Vagina (tissue), 2 donors: ENCODE measurements at regions not wholly inside any gene's neighbourhood (a gene's known extent, or its start where the extent isn't known, plus 50 kb on each side); places are given as distances from the start of the nearest gene placed in this dataset.

Experiments used
- DNase-seq, 2 donors: peaks; one replicate each; pipeline ENCODE4 v3.0.0-alpha.2; 2017; ENCODE audit errors: extremely low spot score in 2 of 2
- H3K27ac ChIP-seq: fragments of 200-600 bp; sonication (generic); one replicate; pipeline ENCODE4 v1.5.1; 2019
- H3K27me3 ChIP-seq: fragments of 200-600 bp; sonication (generic); one replicate; pipeline ENCODE4 v1.5.1; 2019
- H3K36me3 ChIP-seq, 2 donors: fragments of 200-600 bp; sonication (generic); one replicate each; pipeline ENCODE4 v1.5.1; 2017 to 2019
- H3K4me1 ChIP-seq: fragments of 200-600 bp; sonication (generic); one replicate; pipeline ENCODE4 v1.5.1; 2019
- H3K4me3 ChIP-seq, 2 donors: fragments of 200-600 bp; sonication (generic); 1 replicate in 1 of 2; 2 replicates in 1 of 2; pipeline ENCODE4 v1.5.1; 2016 to 2019
- H3K9me3 ChIP-seq: fragments of 200-600 bp; sonication (generic); one replicate; pipeline ENCODE4 v1.5.1; 2019
- POLR2A ChIP-seq, 2 donors: fragments of 450-650 bp; IDR thresholded peaks; one replicate each; pipeline ENCODE4 v1.6.1; 2017; ENCODE audit warnings: antibody characterized with exemption in 2 of 2, mild to moderate bottlenecking in 2 of 2, moderate library complexity in 2 of 2
- POLR2AphosphoS5 ChIP-seq, 2 donors: sonication (generic); formaldehyde crosslinking; IDR thresholded peaks; one replicate each; pipeline ENCODE4 v1.9.0; 2017; ENCODE audit warnings: antibody characterized with exemption in 2 of 2, mild to moderate bottlenecking in 2 of 2, low read depth in 1 of 2; ENCODE audit not compliant: insufficient read depth in 1 of 2
- intact Hi-C: fragments of 100-400 bp; cut with DNase I; formaldehyde crosslinking; loops from one replicate; pipeline ENCODE4 v1.15.1; 2023
- TF ChIP-seq, protein P1 (sequence below), 3 experiments: fragments of 450-650 bp in 2 of 3; fragments of 200-600 bp in 1 of 3; sonication (generic) in 1 of 3; IDR thresholded peaks; one replicate each; pipeline ENCODE4 v1.5.1; 2017 to 2019; ENCODE audit warnings: antibody characterized with exemption in 3 of 3, mild to moderate bottlenecking in 2 of 3, moderate library complexity in 2 of 3

DNA sequence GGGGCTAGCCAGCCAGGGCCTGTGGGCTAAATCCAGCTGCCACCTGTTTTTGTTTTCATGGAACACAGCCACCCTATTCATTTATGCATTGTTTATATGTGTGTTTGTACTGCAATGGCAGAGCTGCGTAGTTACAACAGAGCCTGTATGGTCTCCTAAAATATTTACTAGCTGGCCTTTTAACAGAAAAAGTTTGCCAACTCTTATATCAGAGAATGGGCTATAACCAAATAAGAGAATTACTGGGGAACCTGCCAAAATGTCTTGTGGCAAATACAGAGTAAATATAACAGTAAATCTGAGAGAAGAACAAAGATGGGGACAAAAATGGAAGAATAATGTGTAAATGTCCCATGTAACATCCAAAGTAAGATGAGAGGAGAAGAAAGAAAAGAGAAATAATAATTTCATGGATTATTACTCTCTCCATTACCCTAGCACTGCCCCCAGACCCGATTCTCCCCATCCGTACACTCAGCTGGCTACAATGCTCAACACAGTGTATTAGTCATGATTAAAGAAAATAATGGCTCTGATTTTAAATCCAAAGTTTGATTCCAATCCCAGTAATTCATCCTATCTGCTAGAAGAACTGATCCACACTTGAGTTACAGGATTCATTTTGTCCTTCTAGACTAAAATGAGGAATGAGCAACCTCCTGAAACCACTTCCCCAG is 249.3 kb downstream of the LRATD1 start:
- no peak overlapping the region for H3K27ac ChIP-seq
- intact Hi-C loops, result no loop called here
- no peaks in the 10 kb centered on the region for H3K36me3 ChIP-seq
- no peaks in the 10 kb centered on the region for H3K9me3 ChIP-seq
- H3K4me3 ChIP-seq, result no peak overlapping the region
- no peak for TF ChIP-seq POLR2A (IDR thresholded peaks at IDR 0.05)
- TF ChIP-seq, protein P1, sequence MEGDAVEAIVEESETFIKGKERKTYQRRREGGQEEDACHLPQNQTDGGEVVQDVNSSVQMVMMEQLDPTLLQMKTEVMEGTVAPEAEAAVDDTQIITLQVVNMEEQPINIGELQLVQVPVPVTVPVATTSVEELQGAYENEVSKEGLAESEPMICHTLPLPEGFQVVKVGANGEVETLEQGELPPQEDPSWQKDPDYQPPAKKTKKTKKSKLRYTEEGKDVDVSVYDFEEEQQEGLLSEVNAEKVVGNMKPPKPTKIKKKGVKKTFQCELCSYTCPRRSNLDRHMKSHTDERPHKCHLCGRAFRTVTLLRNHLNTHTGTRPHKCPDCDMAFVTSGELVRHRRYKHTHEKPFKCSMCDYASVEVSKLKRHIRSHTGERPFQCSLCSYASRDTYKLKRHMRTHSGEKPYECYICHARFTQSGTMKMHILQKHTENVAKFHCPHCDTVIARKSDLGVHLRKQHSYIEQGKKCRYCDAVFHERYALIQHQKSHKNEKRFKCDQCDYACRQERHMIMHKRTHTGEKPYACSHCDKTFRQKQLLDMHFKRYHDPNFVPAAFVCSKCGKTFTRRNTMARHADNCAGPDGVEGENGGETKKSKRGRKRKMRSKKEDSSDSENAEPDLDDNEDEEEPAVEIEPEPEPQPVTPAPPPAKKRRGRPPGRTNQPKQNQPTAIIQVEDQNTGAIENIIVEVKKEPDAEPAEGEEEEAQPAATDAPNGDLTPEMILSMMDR (IDR thresholded peaks at IDR 0.05), result no peak
- TF ChIP-seq POLR2AphosphoS5 (IDR thresholded peaks at IDR 0.05; ENCODE audit: insufficient read depth in 1 of 2, low read depth in 1 of 2), result no peak
- H3K27me3 ChIP-seq, result no peaks in the 10 kb centered on the region
- H3K4me1 ChIP-seq, result peaks cover 11% of the 10 kb centered on the region
- DNase-seq, result no peak

DNA sequence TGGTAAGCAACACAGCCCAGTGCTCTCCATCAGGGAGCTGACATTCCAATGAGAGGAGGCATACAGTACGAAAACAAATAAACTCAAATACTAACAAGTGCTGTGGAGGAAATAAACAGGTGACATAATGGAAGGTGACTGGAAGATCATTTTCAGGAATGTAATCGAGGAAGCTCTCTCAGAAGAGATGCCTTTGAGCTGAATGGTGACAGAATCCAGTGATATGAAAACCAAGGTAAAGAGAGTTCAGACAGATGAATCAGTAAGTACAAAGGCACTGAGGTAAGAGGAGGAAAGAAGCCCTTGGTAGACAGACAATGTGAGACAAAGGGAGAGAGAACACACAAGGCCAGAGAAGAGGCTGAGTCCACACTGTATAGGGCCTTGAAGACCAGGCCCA is 252.1 kb downstream of the LRATD1 start:
- no peaks in the 10 kb centered on the region for H3K27me3 ChIP-seq
- no peaks in the 10 kb centered on the region for H3K9me3 ChIP-seq
- no peak for TF ChIP-seq POLR2AphosphoS5 (IDR thresholded peaks at IDR 0.05; ENCODE audit: insufficient read depth in 1 of 2, low read depth in 1 of 2)
- TF ChIP-seq, protein P1 (IDR thresholded peaks at IDR 0.05), result no peak
- TF ChIP-seq POLR2A (IDR thresholded peaks at IDR 0.05), result no peak
- DNase-seq, result no peak
- H3K27ac ChIP-seq, result no peak overlapping the region
- H3K4me3 ChIP-seq, result no peak overlapping the region
- H3K4me1 ChIP-seq, result peaks cover 11% of the 10 kb centered on the region
- intact Hi-C loops, result no loop called here
- no peaks in the 10 kb centered on the region for H3K36me3 ChIP-seq

DNA sequence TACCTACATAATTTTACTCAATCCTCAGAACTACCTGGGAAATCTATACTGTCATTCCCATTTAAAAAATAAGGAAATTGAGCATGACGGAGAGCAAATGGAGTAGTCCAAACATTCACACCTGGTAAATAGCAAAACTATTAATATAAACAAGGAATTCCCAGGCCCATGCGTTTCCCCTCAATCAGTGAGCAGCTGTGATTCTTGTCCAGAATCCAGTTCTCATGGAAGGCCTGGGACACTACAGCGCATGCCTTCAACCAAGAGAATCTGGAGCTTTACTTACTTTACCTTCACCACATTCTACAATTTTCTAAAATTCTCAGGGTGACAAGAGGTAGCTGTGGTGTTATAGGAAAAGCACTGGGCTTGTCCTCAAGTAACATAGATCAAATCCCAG is 259.0 kb downstream of the LRATD1 start:
- Histone ChIP-seq H3K27me3 (no peaks in the 10 kb centered on the region), H3K27ac (no peak overlapping the region), H3K9me3 (no peaks in the 10 kb centered on the region), H3K4me1 (no peaks in the 10 kb centered on the region), H3K4me3 (no peak overlapping the region), H3K36me3 (no peaks in the 10 kb centered on the region)
- intact Hi-C loops, result no loop called here
- DNase-seq, result no peak
- TF ChIP-seq, protein P1 (IDR thresholded peaks at IDR 0.05), result no peak

DNA sequence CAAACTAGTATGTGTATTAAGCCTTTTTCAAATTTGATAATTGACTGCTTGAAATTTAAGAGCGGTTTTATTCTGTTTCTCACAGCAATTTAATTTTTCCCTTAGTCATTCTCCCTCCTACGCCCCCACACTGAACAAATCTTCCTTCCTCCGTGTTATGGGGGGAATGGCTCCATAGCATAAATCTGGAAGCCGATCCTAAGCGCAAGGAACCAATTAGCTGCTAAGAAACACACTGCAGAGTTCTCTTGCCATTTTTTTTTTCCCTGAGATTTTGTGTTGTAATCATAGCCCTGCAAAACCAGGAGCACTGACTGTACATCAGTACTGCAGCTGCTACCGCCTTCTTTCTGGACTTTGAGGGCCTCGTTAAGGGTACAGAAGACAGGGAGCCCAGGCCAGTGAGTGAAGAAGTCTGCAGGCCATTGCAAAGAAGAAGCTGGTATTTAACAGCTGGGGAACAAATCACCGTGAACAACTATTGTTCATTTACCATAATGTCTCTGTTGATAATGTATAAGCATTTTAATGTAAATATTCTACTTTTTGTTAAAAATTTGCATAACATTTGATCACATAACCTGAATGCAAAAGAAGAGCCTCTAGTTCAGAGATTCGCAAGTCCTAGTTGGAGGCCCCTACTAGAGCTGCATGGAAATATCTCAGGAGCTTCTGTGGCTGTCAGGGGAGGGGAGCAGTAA is 264.0 kb downstream of the LRATD1 start:
- no peaks in the 10 kb centered on the region for H3K27me3 ChIP-seq
- no peak overlapping the region for H3K27ac ChIP-seq
- H3K4me1 ChIP-seq, result no peaks in the 10 kb centered on the region
- no peak overlapping the region for H3K4me3 ChIP-seq
- no peak for DNase-seq
- TF ChIP-seq, protein P1 (IDR thresholded peaks at IDR 0.05), result no peak
- intact Hi-C loops, result no loop called here
- no peaks in the 10 kb centered on the region for H3K36me3 ChIP-seq
- H3K9me3 ChIP-seq, result no peaks in the 10 kb centered on the region

DNA sequence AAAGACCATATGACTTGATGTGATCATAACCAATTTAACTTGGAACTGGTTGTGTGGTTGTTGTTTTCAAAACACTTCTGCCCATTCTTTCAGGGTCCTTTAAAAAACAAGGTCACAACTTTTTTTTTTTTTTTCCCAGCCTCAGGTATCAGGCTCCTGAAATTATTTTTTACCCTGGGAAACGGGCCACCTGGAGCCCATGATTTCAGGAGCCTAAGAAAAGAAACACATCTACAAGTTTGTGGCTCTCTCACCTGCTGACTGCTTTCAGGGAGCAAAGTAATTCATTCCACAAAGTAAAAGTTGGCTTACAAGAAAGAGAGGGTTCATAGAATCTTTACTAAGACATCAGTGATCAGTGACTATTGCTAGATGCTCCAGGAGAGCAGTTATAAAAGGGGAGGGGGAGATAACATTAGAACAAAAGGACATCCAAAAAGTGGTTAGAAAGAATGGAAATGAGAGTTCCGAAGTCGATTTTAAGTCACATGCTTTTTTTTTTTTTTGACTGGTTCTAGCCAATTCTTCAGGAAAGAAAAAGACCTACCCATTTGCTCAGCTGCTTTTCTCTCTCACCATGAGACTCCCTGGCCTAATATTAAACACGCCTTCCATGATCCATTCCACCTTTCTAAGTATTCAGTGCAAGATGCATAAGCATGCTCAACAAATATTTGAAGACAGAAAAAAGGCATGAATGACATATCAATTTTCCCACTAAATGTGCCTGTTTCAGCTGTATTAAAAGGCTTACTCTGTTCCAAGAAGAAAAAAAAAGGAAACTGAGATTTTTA is 267.3 kb downstream of the LRATD1 start:
- Histone ChIP-seq H3K4me3 (no peak overlapping the region), H3K4me1 (no peaks in the 10 kb centered on the region), H3K36me3 (no peaks in the 10 kb centered on the region), H3K27ac (no peak overlapping the region), H3K27me3 (no peaks in the 10 kb centered on the region), H3K9me3 (no peaks in the 10 kb centered on the region)
- TF ChIP-seq POLR2A (IDR thresholded peaks at IDR 0.05) (no peak), POLR2AphosphoS5 (IDR thresholded peaks at IDR 0.05; ENCODE audit: insufficient read depth in 1 of 2, low read depth in 1 of 2) (no peak)
- TF ChIP-seq, protein P1 (IDR thresholded peaks at IDR 0.05), result no peak
- intact Hi-C loops, result no loop called here
- DNase-seq, result no peak
